ENCODE measurements at regions not wholly inside any gene's neighbourhood (a gene's known extent, or its start where the extent isn't known, plus 50 kb on each side); places are given as distances from the start of the nearest gene placed in this dataset.

GRCh38 chr4:188423039-188423438 is 283.8 kb downstream of the TRIML1 start:
- TF ChIP-seq CTCF (IDR thresholded peaks at IDR 0.05; ENCODE audit: low read length) (no peak), EZH2 (optimal IDR thresholded peaks at IDR 0.05; ENCODE audit: low read depth, low read length) (no peak), EZH2phosphoT487 (IDR thresholded peaks at IDR 0.05; ENCODE audit: low read length) (no peak)
